Trophoblast cell (in vitro differentiated cells and primary cell): ENCODE measurements at regions not wholly inside any gene's neighbourhood (a gene's known extent, or its start where the extent isn't known, plus 50 kb on each side); places are given as distances from the start of the nearest gene placed in this dataset.

Experiments used
- DNase-seq, 2 donors: peaks; one replicate each; pipeline ENCODE4 v3.0.0-alpha.2; 2016
- H2AFZ ChIP-seq: 2 replicates; pipeline ENCODE4 v1.6.1; 2013; ENCODE audit warnings: low read length, moderate library complexity, mild to moderate bottlenecking; ENCODE audit not compliant: insufficient read depth, poor library complexity
- H2AK5ac ChIP-seq: 2 replicates; pipeline ENCODE4 v1.6.1; 2013; ENCODE audit warnings: mild to moderate bottlenecking, low read length
- H2BK120ac ChIP-seq: 2 replicates; pipeline ENCODE4 v1.6.1; 2013; ENCODE audit warnings: low read length, mild to moderate bottlenecking, moderate library complexity; ENCODE audit not compliant: insufficient read depth, poor library complexity
- H2BK12ac ChIP-seq: 2 replicates; pipeline ENCODE4 v1.6.1; 2013; ENCODE audit warnings: mild to moderate bottlenecking, low read length, moderate library complexity
- H2BK5ac ChIP-seq: 2 replicates; pipeline ENCODE4 v1.6.1; 2013; ENCODE audit warnings: low read length, low read depth, moderate library complexity, mild to moderate bottlenecking; ENCODE audit not compliant: poor library complexity
- H3K14ac ChIP-seq: 2 replicates; pipeline ENCODE4 v1.6.1; 2013; ENCODE audit warnings: mild to moderate bottlenecking, low read length
- H3K18ac ChIP-seq: 2 replicates; pipeline ENCODE4 v1.6.1; 2013; ENCODE audit warnings: mild to moderate bottlenecking, low read length
- H3K23ac ChIP-seq: 2 replicates; pipeline ENCODE4 v1.6.1; 2013; ENCODE audit warnings: low read length
- H3K27ac ChIP-seq: 2 replicates; pipeline ENCODE4 v1.5.1; 2013; ENCODE audit warnings: low read depth, mild to moderate bottlenecking, inconsistent platforms, low read length, moderate library complexity
- H3K27me3 ChIP-seq: 2 replicates; pipeline ENCODE4 v1.6.1; 2013; ENCODE audit warnings: inconsistent platforms, mild to moderate bottlenecking, low read length, moderate library complexity; ENCODE audit not compliant: insufficient read depth
- H3K36me3 ChIP-seq, 2 experiments: 1 replicate in 1 of 2; 2 replicates in 1 of 2; pipeline ENCODE4 v1.6.1; 2013; ENCODE audit warnings: low read length in 2 of 2, mild to moderate bottlenecking in 2 of 2, moderate library complexity in 1 of 2; ENCODE audit not compliant: insufficient read depth in 2 of 2, control insufficient read depth in 1 of 2
- H3K4ac ChIP-seq: 2 replicates; pipeline ENCODE4 v1.6.1; 2013; ENCODE audit warnings: low read depth, mild to moderate bottlenecking, low read length, moderate library complexity
- H3K4me1 ChIP-seq, 2 experiments: 1 replicate in 1 of 2; 2 replicates in 1 of 2; pipeline ENCODE4 v1.6.1; 2013; ENCODE audit warnings: low read length in 2 of 2, mild to moderate bottlenecking in 2 of 2, moderate library complexity in 1 of 2; ENCODE audit not compliant: insufficient read depth in 2 of 2, control insufficient read depth in 1 of 2
- H3K4me2 ChIP-seq: 2 replicates; pipeline ENCODE4 v1.6.1; 2013; ENCODE audit warnings: inconsistent platforms, mild to moderate bottlenecking, low read length, moderate library complexity
- H3K4me3 ChIP-seq: 2 replicates; pipeline ENCODE4 v1.5.1; 2013; ENCODE audit warnings: mild to moderate bottlenecking, low read depth, low read length, inconsistent platforms
- H3K79me1 ChIP-seq: one replicate; pipeline ENCODE4 v1.6.1; 2013; ENCODE audit warnings: low read length
- H3K79me2 ChIP-seq: 2 replicates; pipeline ENCODE4 v1.6.1; 2013; ENCODE audit warnings: low read length, mild to moderate bottlenecking; ENCODE audit not compliant: control insufficient read depth, insufficient read depth, poor library complexity
- H3K9ac ChIP-seq: 2 replicates; pipeline ENCODE4 v1.6.1; 2013; ENCODE audit warnings: mild to moderate bottlenecking, low read length
- H3K9me3 ChIP-seq: 2 replicates; pipeline ENCODE4 v1.6.1; 2013; ENCODE audit warnings: low read depth, mild to moderate bottlenecking, control low read depth, inconsistent platforms, low read length; ENCODE audit not compliant: insufficient read depth
- H4K12ac ChIP-seq: 2 replicates; pipeline ENCODE4 v1.6.1; 2013; ENCODE audit warnings: low read depth, mild to moderate bottlenecking, low read length, moderate library complexity
- H4K8ac ChIP-seq: 2 replicates; pipeline ENCODE4 v1.6.1; 2013; ENCODE audit warnings: low read depth, mild to moderate bottlenecking, low read length, moderate library complexity
- H4K91ac ChIP-seq: one replicate; pipeline ENCODE4 v1.6.1; 2013; ENCODE audit warnings: low read depth, mild to moderate bottlenecking, low read length, moderate library complexity
- WGBS: extraction: QIAGEN DNeasy Blood & Tissue Kit; methylation state at CpG from one replicate; pipeline ENCODE4 v1.1.7; 2013; ENCODE audit warnings: missing lambda C conversion rate; ENCODE audit not compliant: insufficient read length, insufficient coverage; ENCODE audit errors: extremely low coverage; 5-methylcytosine and 5-hydroxymethylcytosine counted together

- H2BK12ac ChIP-seq, result no peak overlapping the region
- H3K79me1 ChIP-seq, result no peaks in the 10 kb centered on the region
- no peak overlapping the region for H2AFZ ChIP-seq
- no peak overlapping the region for H2AK5ac ChIP-seq
- H3K36me3 ChIP-seq, result no peaks in the 10 kb centered on the region
- H3K18ac ChIP-seq, result no peak overlapping the region
- no peaks in the 10 kb centered on the region for H3K27me3 ChIP-seq
- DNase-seq, result no peak
- peaks cover 9% of the 10 kb centered on the region for H3K9me3 ChIP-seq
- no peak overlapping the region for H3K4ac ChIP-seq
- no peak overlapping the region for H4K8ac ChIP-seq
- H3K4me1 ChIP-seq, result no peaks in the 10 kb centered on the region
- no peak overlapping the region for H3K27ac ChIP-seq
- no CpG with 5 or more reads among the region's 13 CpGs for WGBS
- H2BK5ac ChIP-seq, result no peak overlapping the region
- no peak overlapping the region for H3K23ac ChIP-seq
- H4K91ac ChIP-seq, result no peak overlapping the region
- no peak overlapping the region for H3K4me3 ChIP-seq
- no peak overlapping the region for H2BK120ac ChIP-seq
- H3K14ac ChIP-seq, result no peak overlapping the region
- H3K9ac ChIP-seq, result no peak overlapping the region
- no peak overlapping the region for H3K4me2 ChIP-seq
- H4K12ac ChIP-seq, result no peak overlapping the region
- H3K79me2 ChIP-seq, result no peaks in the 10 kb centered on the region
Measured at GRCh38 chr11:71322861-71323582, 70.6 kb upstream of the SHANK2 start.

- Histone ChIP-seq H3K4ac (no peak overlapping the region), H2AK5ac (no peak overlapping the region), H2BK120ac (no peak overlapping the region), H4K8ac (no peak overlapping the region), H4K91ac (no peak overlapping the region), H2AFZ (no peak overlapping the region), H4K12ac (no peak overlapping the region), H3K23ac (no peak overlapping the region), H3K36me3 (no peaks in the 10 kb centered on the region), H3K9ac (no peak overlapping the region), H3K14ac (no peak overlapping the region), H2BK5ac (no peak overlapping the region), H3K4me3 (no peak overlapping the region), H2BK12ac (no peak overlapping the region), H3K9me3 (peaks cover 9% of the 10 kb centered on the region), H3K18ac (no peak overlapping the region), H3K27ac (no peak overlapping the region), H3K4me1 (no peaks in the 10 kb centered on the region), H3K79me2 (no peaks in the 10 kb centered on the region), H3K79me1 (no peaks in the 10 kb centered on the region), H3K27me3 (no peaks in the 10 kb centered on the region), H3K4me2 (no peak overlapping the region)
- WGBS, result no CpG with 5 or more reads among the region's 12 CpGs
- DNase-seq, result no peak
Measured at GRCh38 chr11:71322192-71322735, 69.9 kb upstream of the SHANK2 start.

- no peaks in the 10 kb centered on the region for H3K4me1 ChIP-seq
- no peak overlapping the region for H3K18ac ChIP-seq
- H3K79me2 ChIP-seq, result no peaks in the 10 kb centered on the region
- H4K91ac ChIP-seq, result no peak overlapping the region
- no peak for DNase-seq
- no peak overlapping the region for H4K12ac ChIP-seq
- no peak overlapping the region for H2BK12ac ChIP-seq
- no peaks in the 10 kb centered on the region for H3K27me3 ChIP-seq
- no peak overlapping the region for H3K23ac ChIP-seq
- no peak overlapping the region for H2AK5ac ChIP-seq
- H3K9me3 ChIP-seq, result peaks cover 9% of the 10 kb centered on the region
- no peak overlapping the region for H2BK120ac ChIP-seq
- H3K9ac ChIP-seq, result no peak overlapping the region
- no peak overlapping the region for H3K4me2 ChIP-seq
- H3K36me3 ChIP-seq, result no peaks in the 10 kb centered on the region
- no peak overlapping the region for H3K4ac ChIP-seq
- no peak overlapping the region for H2BK5ac ChIP-seq
- H3K79me1 ChIP-seq, result no peaks in the 10 kb centered on the region
- no peak overlapping the region for H3K14ac ChIP-seq
- H3K27ac ChIP-seq, result no peak overlapping the region
- no peak overlapping the region for H3K4me3 ChIP-seq
- WGBS, result no CpG with 5 or more reads among the region's 11 CpGs
- H4K8ac ChIP-seq, result no peak overlapping the region
- H2AFZ ChIP-seq, result no peak overlapping the region
Measured at GRCh38 chr11:71321433-71322191, 69.2 kb upstream of the SHANK2 start.

- Histone ChIP-seq H3K79me2 (no peaks in the 10 kb centered on the region), H4K91ac (no peak overlapping the region), H3K79me1 (no peaks in the 10 kb centered on the region), H3K4me3 (no peak overlapping the region), H3K36me3 (no peaks in the 10 kb centered on the region), H3K9ac (no peak overlapping the region), H2BK5ac (no peak overlapping the region), H3K9me3 (peaks cover 7% of the 10 kb centered on the region), H3K14ac (no peak overlapping the region), H2AK5ac (no peak overlapping the region), H3K18ac (no peak overlapping the region), H3K27ac (no peak overlapping the region), H3K23ac (no peak overlapping the region), H3K27me3 (no peaks in the 10 kb centered on the region), H2BK120ac (no peak overlapping the region), H3K4ac (no peak overlapping the region), H2BK12ac (no peak overlapping the region), H4K8ac (no peak overlapping the region), H3K4me2 (no peak overlapping the region), H3K4me1 (no peaks in the 10 kb centered on the region), H4K12ac (no peak overlapping the region), H2AFZ (no peak overlapping the region)
- no peak for DNase-seq
- WGBS, result no CpG with 5 or more reads among the region's 1 CpG
Measured at GRCh38 chr11:71316701-71317100, 64.3 kb upstream of the SHANK2 start.
